Liver (tissue), 8 donors: ENCODE measurements at regions not wholly inside any gene's neighbourhood (a gene's known extent, or its start where the extent isn't known, plus 50 kb on each side); places are given as distances from the start of the nearest gene placed in this dataset.

Experiments used
- DNase-seq: peaks from one replicate; pipeline ENCODE4 v3.0.0-alpha.2; 2017; ENCODE audit warnings: low spot score
- H3K27ac ChIP-seq, 2 donors: one replicate each; pipeline ENCODE4 v1.7.0; 2013; ENCODE audit warnings: inconsistent platforms in 2 of 2, low read length in 2 of 2, control low read depth in 1 of 2, low read depth in 1 of 2, mild to moderate bottlenecking in 1 of 2
- H3K27me3 ChIP-seq, 4 donors: one replicate each; pipeline versions ENCODE4 v1.6.1 to v1.7.0; 2013; ENCODE audit warnings: low read length in 3 of 4, inconsistent platforms in 1 of 4, mild to moderate bottlenecking in 1 of 4, moderate library complexity in 1 of 4; ENCODE audit not compliant: control insufficient read depth in 4 of 4, insufficient read depth in 4 of 4
- H3K36me3 ChIP-seq, 4 donors: one replicate each; pipeline versions ENCODE4 v1.6.1 to v1.7.0; 2013; ENCODE audit warnings: low read length in 3 of 4, mild to moderate bottlenecking in 3 of 4, low read depth in 1 of 4, moderate library complexity in 1 of 4; ENCODE audit not compliant: control insufficient read depth in 4 of 4, insufficient read depth in 3 of 4
- H3K4me1 ChIP-seq, 4 donors: one replicate each; pipeline versions ENCODE4 v1.6.1 to v1.7.0; 2013; ENCODE audit warnings: low read length in 3 of 4, mild to moderate bottlenecking in 3 of 4, moderate library complexity in 1 of 4; ENCODE audit not compliant: control insufficient read depth in 4 of 4, insufficient read depth in 4 of 4
- H3K4me3 ChIP-seq, 3 donors: one replicate each; pipeline versions ENCODE4 v1.6.1 to v1.7.0; 2013; ENCODE audit warnings: low read length in 3 of 3, control low read depth in 1 of 3, low read depth in 1 of 3, mild to moderate bottlenecking in 1 of 3
- H3K9ac ChIP-seq, 2 donors: one replicate each; pipeline ENCODE4 v1.7.0; 2013; ENCODE audit warnings: low read length in 2 of 2, mild to moderate bottlenecking in 2 of 2, moderate library complexity in 2 of 2, control low read depth in 1 of 2, low read depth in 1 of 2
- H3K9me3 ChIP-seq, 4 donors: one replicate each; pipeline versions ENCODE4 v1.6.1 to v1.7.0; 2013; ENCODE audit warnings: low read length in 3 of 4; ENCODE audit not compliant: control insufficient read depth in 4 of 4
- ATF3 ChIP-seq: IDR thresholded peaks from 2 replicates; pipeline ENCODE4 v1.6.1; 2016; ENCODE audit warnings: antibody characterized with exemption
- CTCF ChIP-seq: fragments of 150-350 bp; IDR thresholded peaks from 2 replicates; pipeline ENCODE4 v1.5.1; 2017; ENCODE audit warnings: improper control_type of control experiment, low read depth, low read length; ENCODE audit not compliant: missing input control
- EGR1 ChIP-seq, 2 donors: IDR thresholded peaks; 2 replicates each; pipeline ENCODE4 v1.6.1; 2016 to 2018; ENCODE audit warnings: antibody characterized with exemption in 2 of 2, low read depth in 2 of 2
- FOXA1 ChIP-seq: IDR thresholded peaks from 2 replicates; pipeline ENCODE4 v1.6.1; 2016; ENCODE audit warnings: antibody characterized with exemption
- FOXA2 ChIP-seq: IDR thresholded peaks from 2 replicates; pipeline ENCODE4 v1.6.1; 2016; ENCODE audit warnings: antibody characterized with exemption
- GABPA ChIP-seq, 2 donors: IDR thresholded peaks in 1 of 2; conservative IDR thresholded peaks in 1 of 2; 2 replicates each; pipeline ENCODE4 v1.6.1; 2016; ENCODE audit warnings: antibody characterized with exemption in 2 of 2, mild to moderate bottlenecking in 1 of 2, moderate library complexity in 1 of 2
- HNF4A ChIP-seq, 2 donors: conservative IDR thresholded peaks; 2 replicates each; pipeline ENCODE4 v1.6.1; 2016; ENCODE audit warnings: antibody characterized with exemption in 2 of 2, mild to moderate bottlenecking in 2 of 2
- HNF4G ChIP-seq: IDR thresholded peaks from 2 replicates; pipeline ENCODE4 v1.6.1; 2016; ENCODE audit warnings: antibody characterized with exemption
- JUND ChIP-seq, 2 donors: IDR thresholded peaks; 2 replicates each; pipeline ENCODE4 v1.6.1; 2016; ENCODE audit warnings: antibody characterized with exemption in 2 of 2
- MAX ChIP-seq: IDR thresholded peaks from 2 replicates; pipeline ENCODE4 v1.6.1; 2016; ENCODE audit warnings: antibody characterized with exemption
- NR2F2 ChIP-seq: IDR thresholded peaks from 2 replicates; pipeline ENCODE4 v1.6.1; 2016; ENCODE audit warnings: antibody characterized with exemption
- RAD21 ChIP-seq, 2 donors: IDR thresholded peaks; 2 replicates each; pipeline ENCODE4 v1.6.1; 2016; ENCODE audit warnings: antibody characterized with exemption in 2 of 2, mild to moderate bottlenecking in 2 of 2
- REST ChIP-seq: IDR thresholded peaks from 2 replicates; pipeline ENCODE4 v1.6.1; 2016; ENCODE audit warnings: antibody characterized with exemption, mild to moderate bottlenecking
- RXRA ChIP-seq, 2 donors: IDR thresholded peaks; 2 replicates each; pipeline ENCODE4 v1.6.1; 2017 to 2018; ENCODE audit warnings: antibody characterized with exemption in 2 of 2, mild to moderate bottlenecking in 1 of 2
- SP1 ChIP-seq: IDR thresholded peaks from 2 replicates; pipeline ENCODE4 v1.6.1; 2018; ENCODE audit warnings: antibody characterized with exemption, mild to moderate bottlenecking
- TAF1 ChIP-seq: conservative IDR thresholded peaks from 2 replicates; pipeline ENCODE4 v1.6.1; 2016; ENCODE audit warnings: antibody characterized with exemption, mild to moderate bottlenecking
- YY1 ChIP-seq: IDR thresholded peaks from 2 replicates; pipeline ENCODE4 v1.6.1; 2016; ENCODE audit warnings: antibody characterized with exemption, mild to moderate bottlenecking
- ZBTB33 ChIP-seq: IDR thresholded peaks from 2 replicates; pipeline ENCODE4 v1.6.1; 2016; ENCODE audit warnings: antibody characterized with exemption
- WGBS: extraction: QIAGEN DNeasy Blood & Tissue Kit; methylation state at CpG from one replicate; pipeline ENCODE4 v1.1.7; 2013; 5-methylcytosine and 5-hydroxymethylcytosine counted together
- donor health status: healthy.
- donor health status: healthy.
- donor health status: healthy.
- donor health status: healthy.
- donor health status: healthy.

GRCh38 chr17:69812240-69812837 is 262.7 kb upstream of the KCNJ16 start:
- H3K9ac ChIP-seq, result no peak overlapping the region
- no peak overlapping the region for H3K4me3 ChIP-seq
- H3K4me1 ChIP-seq, result no peaks in the 10 kb centered on the region
- H3K36me3 ChIP-seq, result no peaks in the 10 kb centered on the region
- no peaks in the 10 kb centered on the region for H3K9me3 ChIP-seq
- peaks cover 0 to 9% (median 0%) of the 10 kb centered on the region in 4 donors for H3K27me3 ChIP-seq
- H3K27ac ChIP-seq, result no peak overlapping the region
- TF ChIP-seq EGR1 (IDR thresholded peaks at IDR 0.05; ENCODE audit: low read depth in 2 of 2) (no peak), JUND (IDR thresholded peaks at IDR 0.05) (no peak), ATF3 (no peak), FOXA2 (no peak), CTCF (no peak), YY1 (no peak), HNF4G (no peak), HNF4A (conservative IDR thresholded peaks at IDR 0.05) (no peak), MAX (no peak), NR2F2 (no peak), FOXA1 (no peak), TAF1 (no peak), GABPA (IDR thresholded peaks at IDR 0.05 in 1 of 2, conservative IDR thresholded peaks at IDR 0.05 in 1 of 2) (no peak), REST (no peak), ZBTB33 (no peak), SP1 (no peak), RXRA (IDR thresholded peaks at IDR 0.05) (no peak), RAD21 (IDR thresholded peaks at IDR 0.05) (no peak)
- DNase-seq, result no peak
- 79% methylated on average over 4 of the region's 4 CpGs for WGBS
